ENCODE measurements at regions not wholly inside any gene's neighbourhood (a gene's known extent, or its start where the extent isn't known, plus 50 kb on each side); places are given as distances from the start of the nearest gene placed in this dataset.

- Histone ChIP-seq H3K9me3 (ENCODE audit: control insufficient read depth, low read depth, low read length) (no peaks in the 10 kb centered on the region), H3K27ac (ENCODE audit: low read length) (no peak overlapping the region), H3K27me3 (ENCODE audit: control insufficient read depth, insufficient read depth, low read length) (no peaks in the 10 kb centered on the region), H3K4me3 (ENCODE audit: low read length) (no peak overlapping the region), H3K4me1 (ENCODE audit: control insufficient read depth, insufficient read depth, low read length) (no peaks in the 10 kb centered on the region), H3K36me3 (ENCODE audit: control insufficient read depth, insufficient read depth, low read length) (no peaks in the 10 kb centered on the region)
- no peak for DNase-seq
These were observed 78.2 kb downstream of the FBXO5 start for GRCh38 chr6:152904678-152905077.

- no peak overlapping the region for H3K27ac ChIP-seq (ENCODE audit: low read length)
- H3K36me3 ChIP-seq (ENCODE audit: control insufficient read depth, insufficient read depth, low read length), result no peaks in the 10 kb centered on the region
- no peak overlapping the region for H3K4me3 ChIP-seq (ENCODE audit: low read length)
- 80% methylated on average over 1 of the region's 2 CpGs for WGBS (ENCODE audit: insufficient coverage, low lambda C conversion rate)
- H3K27me3 ChIP-seq (ENCODE audit: control insufficient read depth, insufficient read depth, low read length), result no peaks in the 10 kb centered on the region
- no peak for DNase-seq
- H3K4me1 ChIP-seq (ENCODE audit: control insufficient read depth, insufficient read depth, low read length), result no peaks in the 10 kb centered on the region
- no peaks in the 10 kb centered on the region for H3K9me3 ChIP-seq (ENCODE audit: control insufficient read depth, low read depth, low read length)
These were observed 77.1 kb downstream of the FBXO5 start for GRCh38 chr6:152905551-152906299.

- Histone ChIP-seq H3K4me3 (ENCODE audit: low read length) (no peak overlapping the region), H3K4me1 (ENCODE audit: control insufficient read depth, insufficient read depth, low read length) (no peaks in the 10 kb centered on the region), H3K36me3 (ENCODE audit: control insufficient read depth, insufficient read depth, low read length) (no peaks in the 10 kb centered on the region), H3K27ac (ENCODE audit: low read length) (no peak overlapping the region), H3K27me3 (ENCODE audit: control insufficient read depth, insufficient read depth, low read length) (no peaks in the 10 kb centered on the region), H3K9me3 (ENCODE audit: control insufficient read depth, low read depth, low read length) (no peaks in the 10 kb centered on the region)
- no peak for DNase-seq
- WGBS (ENCODE audit: insufficient coverage, low lambda C conversion rate), result 80% methylated on average over 1 of the region's 2 CpGs
These were observed 73.6 kb downstream of the FBXO5 start for GRCh38 chr6:152909241-152909640.

- Histone ChIP-seq H3K27ac (ENCODE audit: low read length) (no peak overlapping the region), H3K4me1 (ENCODE audit: control insufficient read depth, insufficient read depth, low read length) (no peaks in the 10 kb centered on the region), H3K9me3 (ENCODE audit: control insufficient read depth, low read depth, low read length) (no peaks in the 10 kb centered on the region), H3K36me3 (ENCODE audit: control insufficient read depth, insufficient read depth, low read length) (no peaks in the 10 kb centered on the region), H3K27me3 (ENCODE audit: control insufficient read depth, insufficient read depth, low read length) (no peaks in the 10 kb centered on the region), H3K4me3 (ENCODE audit: low read length) (no peak overlapping the region)
- no peak for DNase-seq
- WGBS (ENCODE audit: insufficient coverage, low lambda C conversion rate), result no CpG with 5 or more reads among the region's 1 CpG
These were observed 66.8 kb downstream of the FBXO5 start for GRCh38 chr6:152916035-152916434.

- 100% methylated on average over 1 of the region's 3 CpGs for WGBS (ENCODE audit: insufficient coverage, low lambda C conversion rate)
- Histone ChIP-seq H3K36me3 (ENCODE audit: control insufficient read depth, insufficient read depth, low read length) (no peaks in the 10 kb centered on the region), H3K9me3 (ENCODE audit: control insufficient read depth, low read depth, low read length) (no peaks in the 10 kb centered on the region)
These were observed 63.9 kb downstream of the FBXO5 start for GRCh38 chr6:152918991-152919390.

GRCh38 chr6:152920016-152920415 lies 62.8 kb downstream of the FBXO5 start:
- 100% methylated on average over 2 of the region's 3 CpGs for WGBS (ENCODE audit: insufficient coverage, low lambda C conversion rate)
- H3K4me1 ChIP-seq (ENCODE audit: control insufficient read depth, insufficient read depth, low read length), result no peaks in the 10 kb centered on the region
- no peaks in the 10 kb centered on the region for H3K27me3 ChIP-seq (ENCODE audit: control insufficient read depth, insufficient read depth, low read length)
- H3K36me3 ChIP-seq (ENCODE audit: control insufficient read depth, insufficient read depth, low read length), result no peaks in the 10 kb centered on the region
- H3K27ac ChIP-seq (ENCODE audit: low read length), result no peak overlapping the region
- no peak overlapping the region for H3K4me3 ChIP-seq (ENCODE audit: low read length)
- no peaks in the 10 kb centered on the region for H3K9me3 ChIP-seq (ENCODE audit: control insufficient read depth, low read depth, low read length)
- DNase-seq, result no peak

More at GRCh38 chr6:152918991-152919390, 63.9 kb downstream of the FBXO5 start:
- Histone ChIP-seq H3K27me3 (ENCODE audit: control insufficient read depth, insufficient read depth, low read length) (no peaks in the 10 kb centered on the region), H3K4me1 (ENCODE audit: control insufficient read depth, insufficient read depth, low read length) (no peaks in the 10 kb centered on the region), H3K27ac (ENCODE audit: low read length) (no peak overlapping the region), H3K4me3 (ENCODE audit: low read length) (no peak overlapping the region)
- no peak for DNase-seq

Measured in large intestine (tissue), 3 donors.